Stimulated activated CD8-positive, alpha-beta memory T cell treated with anti-CD3 and anti-CD28 coated beads, Interleukin-7, amount 100 ng/mL, for 4 hours (primary cell): ENCODE measurements at regions not wholly inside any gene's neighbourhood (a gene's known extent, or its start where the extent isn't known, plus 50 kb on each side); places are given as distances from the start of the nearest gene placed in this dataset.

ENCODE experiments used
- DNase-seq, 2 donors: peaks; one replicate each; pipeline ENCODE4 v3.0.0-alpha.2; 2020; ENCODE audit warnings: low read depth in 2 of 2

- DNase-seq = no peak
These were observed 816.2 kb downstream of the BCL11A start for GRCh38 chr2:59737299-59737698.

GRCh38 chr2:59734743-59735142, 818.7 kb downstream of the BCL11A start:
- DNase-seq = no peak

GRCh38 chr2:59733970-59734369, 819.5 kb downstream of the BCL11A start:
- DNase-seq = no peak

GRCh38 chr2:59733567-59733930, 819.9 kb downstream of the BCL11A start:
- DNase-seq = no peak

- no peak for DNase-seq
These were observed 820.4 kb downstream of the BCL11A start for GRCh38 chr2:59732871-59733566.

GRCh38 chr2:59727121-59727590, 826.3 kb downstream of the BCL11A start:
- no peak for DNase-seq

- no peak for DNase-seq
These were observed 827.0 kb downstream of the BCL11A start for GRCh38 chr2:59726228-59727120.

- DNase-seq = no peak
These were observed 828.7 kb downstream of the BCL11A start for GRCh38 chr2:59724746-59725145.

GRCh38 chr2:59720296-59720866, 833.1 kb downstream of the BCL11A start:
- no peak for DNase-seq

- no peak for DNase-seq
These were observed 839.9 kb downstream of the BCL11A start for GRCh38 chr2:59713577-59713976.

- DNase-seq = no peak
These were observed 842.3 kb downstream of the BCL11A start for GRCh38 chr2:59711121-59711520.

- no peak for DNase-seq
These were observed 846.7 kb downstream of the BCL11A start for GRCh38 chr2:59706729-59707128.

- DNase-seq = no peak
These were observed 849.7 kb downstream of the BCL11A start for GRCh38 chr2:59703796-59704195.

- no peak for DNase-seq
These were observed 851.4 kb downstream of the BCL11A start for GRCh38 chr2:59702026-59702425.

GRCh38 chr2:59701271-59701994, 852.0 kb downstream of the BCL11A start:
- no peak for DNase-seq

GRCh38 chr2:59694176-59694575, 859.3 kb downstream of the BCL11A start:
- no peak for DNase-seq

- no peak for DNase-seq
These were observed 860.1 kb downstream of the BCL11A start for GRCh38 chr2:59693231-59693959.

GRCh38 chr2:59691518-59692190, 861.8 kb downstream of the BCL11A start:
- DNase-seq = no peak

- no peak for DNase-seq
These were observed 862.6 kb downstream of the BCL11A start for GRCh38 chr2:59690849-59691248.

GRCh38 chr2:59684771-59685166, 868.7 kb downstream of the BCL11A start:
- no peak for DNase-seq
